ENCODE measurements at regions not wholly inside any gene's neighbourhood (a gene's known extent, or its start where the extent isn't known, plus 50 kb on each side); places are given as distances from the start of the nearest gene placed in this dataset.
"Not testable (repeated sequence)": the region's sequence is repeated elsewhere in the genome, so short reads cannot be mapped to it uniquely, and the experiment has no call there.

DNA sequence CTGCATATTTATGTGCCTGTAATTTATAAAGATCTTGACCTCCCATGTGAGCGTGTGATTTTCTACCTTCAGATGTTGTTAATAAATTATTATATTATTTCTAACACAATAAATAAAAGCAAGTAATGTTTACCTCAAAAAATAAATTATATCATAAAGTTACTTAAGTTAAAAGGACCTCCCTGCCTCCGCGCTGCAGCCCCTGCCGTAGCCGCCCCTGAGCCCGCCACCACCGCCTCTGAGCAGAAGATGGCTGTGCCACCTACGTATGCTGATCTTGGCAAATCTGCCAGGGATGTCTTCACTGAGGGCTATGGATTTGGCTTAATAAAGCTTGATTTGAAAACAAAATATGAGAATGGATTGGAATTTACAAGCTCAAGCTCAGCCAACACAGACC is 119.6 kb upstream of the BRWD3 start:
- DNase-seq (ENCODE audit: low read depth), result no peak

DNA sequence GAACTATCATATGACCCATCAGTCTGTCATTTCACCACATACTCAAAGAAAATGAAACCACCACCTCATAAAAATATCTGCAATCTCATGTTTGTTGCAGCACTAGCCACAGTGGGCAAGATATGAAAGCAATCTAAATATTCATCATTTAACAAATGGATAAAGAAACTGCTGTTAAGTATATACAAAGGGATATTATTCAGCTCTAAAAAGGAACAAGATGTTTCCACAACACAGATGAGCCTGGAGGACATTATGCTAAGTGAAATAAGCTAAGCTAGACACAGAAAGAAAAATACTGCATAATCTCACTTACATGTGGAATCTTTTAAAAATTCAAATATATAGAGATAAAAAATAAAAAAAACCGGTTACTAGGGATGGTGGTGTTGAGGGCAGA is 108.2 kb upstream of the BRWD3 start:
- no peak for DNase-seq (ENCODE audit: low read depth)

DNA sequence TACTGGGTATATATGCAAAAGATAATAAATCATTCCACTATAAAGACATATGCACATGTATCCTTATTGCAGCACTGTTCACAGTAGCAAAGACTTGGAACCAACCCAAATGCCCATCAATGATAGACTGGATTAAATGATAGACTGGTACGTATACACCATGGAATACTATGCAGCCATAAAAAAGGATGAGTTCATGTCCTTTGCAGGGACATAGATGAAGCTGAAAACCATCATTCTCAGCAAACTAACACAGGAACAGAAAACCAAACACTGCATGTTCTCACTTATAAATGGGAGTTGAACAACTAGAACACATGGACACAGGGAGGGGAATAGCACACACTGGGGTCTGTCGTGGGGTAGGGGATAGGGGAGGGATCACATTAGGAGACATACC is 102.7 kb upstream of the BRWD3 start:
- not testable (repeated sequence) for DNase-seq (ENCODE audit: low read depth)

DNA sequence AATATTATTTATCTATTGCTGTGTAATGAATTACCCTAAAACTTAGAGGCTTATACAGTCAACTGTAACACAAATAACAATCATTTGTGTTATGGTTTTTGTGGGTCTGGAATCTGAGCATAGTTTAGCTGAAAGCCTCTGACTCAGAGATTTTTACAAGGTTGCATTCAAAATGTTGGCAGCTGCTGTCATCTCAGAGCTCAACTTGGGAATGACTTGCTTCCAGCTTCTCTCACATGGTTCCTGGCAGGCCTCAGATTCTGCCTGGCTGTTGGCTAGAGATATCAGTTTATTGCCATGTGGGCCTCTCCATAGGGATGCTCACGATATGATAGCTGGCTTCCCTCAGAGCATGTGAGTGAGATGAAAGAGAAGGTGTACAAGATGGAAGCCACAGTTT is 70.2 kb upstream of the BRWD3 start:
- no peak for DNase-seq (ENCODE audit: low read depth)

DNA sequence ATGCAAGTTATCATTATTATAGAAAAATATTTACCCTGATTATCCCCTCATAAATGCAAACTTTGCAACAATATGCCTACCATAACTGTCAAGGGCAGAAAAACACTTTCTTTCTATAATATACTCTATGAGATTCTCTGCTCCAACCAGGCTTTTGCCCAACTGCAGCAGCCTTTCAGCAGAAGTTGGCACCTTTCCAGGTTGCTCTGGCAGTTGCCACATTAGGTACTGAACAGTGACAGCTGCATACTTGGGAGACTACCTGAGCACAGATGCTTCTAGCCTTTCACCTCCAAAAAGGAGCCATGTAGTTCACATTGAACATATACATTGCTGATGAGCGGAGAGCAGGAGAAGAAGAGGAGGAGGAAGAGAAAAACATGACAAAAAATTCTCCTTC is 69.5 kb upstream of the BRWD3 start:
- no peak for DNase-seq (ENCODE audit: low read depth)

DNA sequence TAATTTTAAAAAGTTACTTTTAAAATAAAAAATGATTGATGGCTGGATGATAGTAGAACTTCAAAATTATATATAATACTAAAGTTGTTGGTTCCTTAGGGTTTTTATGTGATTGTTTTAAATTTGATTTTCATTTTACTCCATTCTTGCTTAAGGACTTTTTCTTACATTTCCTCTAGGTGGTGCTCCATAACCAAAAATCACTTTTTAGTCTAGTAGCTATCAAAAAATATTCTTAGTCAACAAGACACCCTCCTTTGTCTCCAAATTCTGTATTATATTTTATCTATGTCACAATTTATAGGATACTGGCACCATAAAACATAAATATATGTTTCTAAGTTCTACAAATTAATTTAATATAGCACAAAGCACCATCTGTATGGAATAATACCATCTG is 67.2 kb upstream of the BRWD3 start:
- DNase-seq (ENCODE audit: low read depth), result peak; percentile 27
